Mesothelial cell of epicardium (in vitro differentiated cells): ENCODE measurements at regions not wholly inside any gene's neighbourhood (a gene's known extent, or its start where the extent isn't known, plus 50 kb on each side); places are given as distances from the start of the nearest gene placed in this dataset.
"Not testable (repeated sequence)": the region's sequence is repeated elsewhere in the genome, so short reads cannot be mapped to it uniquely, and the experiment has no call there.

ENCODE experiments used
- DNase-seq, 2 experiments: peaks; one replicate each; pipeline ENCODE4 v3.0.0; 2021; ENCODE audit warnings: low spot score in 2 of 2; ENCODE audit not compliant: unreplicated experiment in 2 of 2
- H3K27ac Mint-ChIP-seq: 2 replicates; pipeline ENCODE4 v1.8.0; 2021; ENCODE audit warnings: mixed read lengths
- H3K27me3 Mint-ChIP-seq: 2 replicates; pipeline ENCODE4 v1.8.0; 2021; ENCODE audit warnings: low read depth, mixed read lengths
- H3K36me3 Mint-ChIP-seq: 2 replicates; pipeline ENCODE4 v1.8.0; 2021; ENCODE audit warnings: mixed read lengths
- H3K4me1 Mint-ChIP-seq: 2 replicates; pipeline ENCODE4 v1.8.0; 2021; ENCODE audit warnings: mixed read lengths
- H3K4me3 Mint-ChIP-seq: 2 replicates; pipeline ENCODE4 v1.8.0; 2021; ENCODE audit warnings: mild to moderate bottlenecking, moderate library complexity, mixed read lengths
- H3K9me3 Mint-ChIP-seq: 2 replicates; pipeline ENCODE4 v1.8.0; 2021; ENCODE audit warnings: mixed read lengths
- CTCF ChIP-seq: fragments of 200-600 bp; sonication (generic); IDR thresholded peaks from one replicate; pipeline ENCODE4 v1.5.0; 2021; ENCODE audit warnings: antibody characterized with exemption; ENCODE audit not compliant: unreplicated experiment

- no peak overlapping the region for H3K4me3 Mint-ChIP-seq
- no peak for TF ChIP-seq CTCF
- H3K27me3 Mint-ChIP-seq: no peaks in the 10 kb centered on the region
- no peak for DNase-seq
- no peaks in the 10 kb centered on the region for H3K36me3 Mint-ChIP-seq
- peaks cover 13% of the 10 kb centered on the region for H3K9me3 Mint-ChIP-seq
- no peak overlapping the region for H3K27ac Mint-ChIP-seq
- H3K4me1 Mint-ChIP-seq: no peaks in the 10 kb centered on the region
These were observed 329.4 kb downstream of the NAF1 start for GRCh38 chr4:162837241-162837640.

DNA sequence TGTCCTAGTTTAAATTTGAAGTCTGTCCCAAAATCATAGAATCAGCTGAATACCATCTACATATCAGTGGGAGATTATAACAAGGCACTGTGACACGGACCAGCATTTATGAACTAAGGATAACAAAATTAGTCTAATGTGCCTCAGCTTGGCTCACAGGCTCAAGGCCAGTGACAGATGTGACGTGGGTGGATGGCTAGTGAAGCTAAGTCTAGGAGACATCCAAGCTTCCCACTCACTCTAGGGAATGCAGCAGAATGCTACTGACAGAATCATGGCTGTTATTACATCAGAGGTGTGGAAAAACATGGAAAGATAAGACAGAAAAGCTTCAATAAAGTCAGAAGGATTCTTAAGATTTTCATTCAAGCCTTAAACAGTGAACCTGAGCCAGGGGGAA, 329.9 kb downstream of the NAF1 start:
- H3K9me3 Mint-ChIP-seq: peaks cover 13% of the 10 kb centered on the region
- H3K4me1 Mint-ChIP-seq: no peaks in the 10 kb centered on the region
- DNase-seq: no peak
- H3K27me3 Mint-ChIP-seq: no peaks in the 10 kb centered on the region
- TF ChIP-seq CTCF: no peak
- no peak overlapping the region for H3K4me3 Mint-ChIP-seq
- no peak overlapping the region for H3K27ac Mint-ChIP-seq
- no peaks in the 10 kb centered on the region for H3K36me3 Mint-ChIP-seq

DNA sequence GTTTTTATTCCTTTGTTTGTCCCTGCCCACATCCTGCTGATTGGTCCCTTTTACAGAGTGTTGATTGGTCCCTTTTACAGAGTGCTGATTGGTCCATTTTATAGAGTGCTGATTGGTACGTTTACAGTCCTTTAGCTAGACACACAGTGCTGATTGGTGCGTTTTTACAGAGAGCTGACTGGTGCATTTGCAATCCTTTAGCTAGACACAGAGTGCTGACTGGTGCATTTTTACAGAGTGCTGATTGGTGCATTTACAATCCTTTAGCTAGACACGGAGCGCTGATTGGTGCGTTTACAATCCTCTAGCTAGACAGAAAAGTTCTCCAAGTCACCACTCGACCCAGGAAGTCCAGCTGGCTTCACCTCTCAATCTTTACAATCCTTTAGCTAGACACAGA, 330.4 kb downstream of the NAF1 start:
- H3K27ac Mint-ChIP-seq, H3K36me3 Mint-ChIP-seq, H3K4me3 Mint-ChIP-seq, H3K27me3 Mint-ChIP-seq, H3K4me1 Mint-ChIP-seq, DNase-seq: not testable (repeated sequence)
- peaks cover 13% of the 10 kb centered on the region for H3K9me3 Mint-ChIP-seq

GRCh38 chr4:162830899-162831298, 335.8 kb downstream of the NAF1 start:
- no peak overlapping the region for H3K27ac Mint-ChIP-seq
- peaks cover 2% of the 10 kb centered on the region for H3K9me3 Mint-ChIP-seq
- no peaks in the 10 kb centered on the region for H3K27me3 Mint-ChIP-seq
- no peak overlapping the region for H3K4me3 Mint-ChIP-seq
- no peaks in the 10 kb centered on the region for H3K36me3 Mint-ChIP-seq
- no peak for DNase-seq
- no peaks in the 10 kb centered on the region for H3K4me1 Mint-ChIP-seq
- no peak for TF ChIP-seq CTCF

DNA sequence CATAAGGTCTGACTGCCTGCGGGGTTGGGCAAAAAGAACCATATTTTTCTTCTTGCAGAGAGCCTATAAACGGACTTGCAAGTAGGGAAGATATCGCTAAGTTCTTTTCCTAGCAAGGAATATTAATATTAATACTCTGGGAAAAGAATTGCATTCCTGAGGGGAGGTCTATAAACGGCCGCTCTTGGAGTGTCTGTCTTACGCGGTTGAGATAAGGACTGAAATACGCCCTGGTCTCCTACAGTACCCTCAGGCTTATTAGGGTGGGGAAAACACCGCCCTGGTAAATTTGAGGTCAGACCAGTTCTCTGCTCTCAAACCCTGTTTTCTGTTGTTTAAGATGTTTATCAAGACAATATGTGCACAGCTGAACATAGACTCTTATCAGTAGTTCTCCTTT, 349.3 kb downstream of the NAF1 start:
- H3K4me1 Mint-ChIP-seq, DNase-seq, H3K36me3 Mint-ChIP-seq, H3K27me3 Mint-ChIP-seq, H3K27ac Mint-ChIP-seq, H3K4me3 Mint-ChIP-seq: not testable (repeated sequence)
- H3K9me3 Mint-ChIP-seq: peaks cover 26% of the 10 kb centered on the region

DNA sequence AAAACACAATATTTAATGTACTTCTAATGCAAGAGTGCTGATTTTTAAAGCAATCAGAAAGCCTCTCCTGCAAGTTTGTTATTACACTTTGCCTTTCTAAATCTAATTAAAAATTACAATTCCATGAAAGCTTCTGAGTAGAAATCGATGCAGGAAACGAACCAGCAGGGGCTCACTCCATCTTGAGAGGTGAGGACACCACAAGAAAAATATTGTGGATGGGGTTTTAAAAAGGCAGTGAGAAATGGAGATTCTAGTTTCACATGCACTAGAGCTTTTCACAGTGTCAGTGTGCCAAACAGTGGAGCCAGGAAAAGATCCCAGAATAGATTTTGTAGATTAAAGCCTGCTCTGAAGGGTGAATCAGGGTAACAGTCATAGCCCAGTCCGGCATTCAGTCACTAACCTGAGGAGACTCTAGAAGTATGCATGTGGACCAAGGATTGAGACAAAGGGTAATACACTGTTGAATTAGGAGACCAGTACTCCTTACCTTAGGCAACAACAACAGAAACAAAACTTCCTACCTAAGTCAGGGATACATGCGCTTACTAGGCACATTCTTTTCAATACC, 362.3 kb downstream of the NAF1 start:
- Mint-ChIP-seq H3K36me3 (no peaks in the 10 kb centered on the region), H3K4me3 (no peak overlapping the region), H3K27me3 (no peaks in the 10 kb centered on the region), H3K4me1 (no peaks in the 10 kb centered on the region), H3K9me3 (peaks cover 18% of the 10 kb centered on the region), H3K27ac (no peak overlapping the region)
- no peak for TF ChIP-seq CTCF
- DNase-seq: no peak

GRCh38 chr4:162803378-162803777, 363.3 kb downstream of the NAF1 start:
- DNase-seq: no peak
- no peaks in the 10 kb centered on the region for H3K27me3 Mint-ChIP-seq
- peaks cover 18% of the 10 kb centered on the region for H3K9me3 Mint-ChIP-seq
- H3K4me3 Mint-ChIP-seq: no peak overlapping the region
- no peak overlapping the region for H3K27ac Mint-ChIP-seq
- TF ChIP-seq CTCF: no peak
- no peaks in the 10 kb centered on the region for H3K4me1 Mint-ChIP-seq
- no peaks in the 10 kb centered on the region for H3K36me3 Mint-ChIP-seq
